GM18873 (cell line): ENCODE measurements at regions not wholly inside any gene's neighbourhood (a gene's known extent, or its start where the extent isn't known, plus 50 kb on each side); places are given as distances from the start of the nearest gene placed in this dataset.
A peak's percentile ranks its signal among the peaks of the same experiment; 100 is the strongest.
"Not testable (repeated sequence)": the region's sequence is repeated elsewhere in the genome, so short reads cannot be mapped to it uniquely, and the experiment has no call there.

ENCODE experiments used
- ATAC-seq: cut with Tn5 transposase; IDR thresholded peaks from one replicate; pipeline ENCODE4 v1.9.1; 2021; ENCODE audit warnings: mild to moderate bottlenecking, moderate library complexity, moderate number of reproducible peaks; ENCODE audit not compliant: unreplicated experiment, low FRiP score

- ATAC-seq = no peak
Measured at GRCh38 chrX:115966920-115967319, 203.6 kb upstream of the AGTR2 start.

DNA sequence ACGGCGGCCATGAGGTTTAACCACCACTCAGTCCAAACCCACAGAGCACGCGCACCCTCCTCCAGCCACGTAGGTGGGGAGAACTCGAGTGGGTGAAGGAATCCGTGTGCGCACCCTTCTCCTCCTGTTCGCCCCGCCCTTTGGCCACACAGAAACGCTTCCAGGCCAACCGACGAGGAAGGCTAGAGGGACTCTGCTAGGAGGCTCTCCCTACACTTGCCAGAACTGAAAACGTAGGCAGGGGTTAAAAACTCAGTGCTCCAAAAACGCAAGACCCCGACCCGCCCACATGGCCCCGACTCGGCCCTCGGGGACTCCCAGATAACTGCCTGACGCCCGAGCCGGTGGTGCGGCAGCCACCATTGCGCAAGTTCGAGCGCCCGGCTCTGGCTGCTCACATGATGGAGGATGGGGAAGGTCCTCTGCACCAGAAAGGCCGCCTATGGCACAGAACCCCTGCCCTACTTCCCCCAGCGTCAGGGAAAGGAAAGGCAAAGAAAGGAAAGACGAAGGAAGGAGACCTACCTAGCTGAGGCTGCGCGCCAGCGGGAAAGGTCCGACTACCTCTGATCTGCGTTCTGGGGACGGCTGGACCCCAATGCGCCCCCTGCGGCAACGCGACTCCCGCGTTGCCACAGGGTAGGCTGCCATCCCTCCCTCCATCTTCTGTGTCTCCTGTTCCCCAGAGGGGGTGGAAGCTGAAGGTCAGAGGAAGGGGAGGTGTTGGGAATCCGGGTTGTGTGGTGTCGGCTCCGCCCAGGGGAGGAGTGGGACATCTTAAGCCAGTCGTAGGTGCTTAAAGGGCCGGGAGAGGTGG lies 201.9 kb upstream of the AGTR2 start:
- ATAC-seq = no peak

- no peak for ATAC-seq
Measured at GRCh38 chrX:115970718-115971117, 199.8 kb upstream of the AGTR2 start.

- ATAC-seq = no peak
Measured at GRCh38 chrX:115972717-115973116, 197.8 kb upstream of the AGTR2 start.

- no peak for ATAC-seq
Measured at GRCh38 chrX:115978068-115978467, 192.5 kb upstream of the AGTR2 start.

DNA sequence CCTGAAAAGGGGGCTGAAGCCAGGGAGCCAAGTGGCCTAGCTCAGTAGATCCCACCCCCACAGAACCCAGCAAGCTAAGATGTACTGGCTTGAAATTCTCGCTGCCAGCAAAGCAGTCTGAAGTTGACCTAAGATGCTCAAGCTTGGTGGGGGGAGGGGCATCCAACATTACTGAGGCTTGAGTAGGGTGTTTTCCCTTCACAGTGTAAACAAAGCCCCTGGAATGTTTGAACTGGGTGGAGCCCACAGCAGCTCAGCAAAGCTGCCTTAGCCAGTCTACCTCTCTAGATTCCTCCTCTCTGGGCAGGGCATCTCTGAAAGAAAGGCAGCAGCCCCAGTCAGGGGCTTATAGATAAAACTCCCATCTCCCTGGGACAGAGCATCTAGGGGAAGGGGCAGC lies 187.4 kb upstream of the AGTR2 start:
- ATAC-seq = not testable (repeated sequence)

- ATAC-seq = not testable (repeated sequence)
Measured at GRCh38 chrX:115987464-115987863, 183.1 kb upstream of the AGTR2 start.

DNA sequence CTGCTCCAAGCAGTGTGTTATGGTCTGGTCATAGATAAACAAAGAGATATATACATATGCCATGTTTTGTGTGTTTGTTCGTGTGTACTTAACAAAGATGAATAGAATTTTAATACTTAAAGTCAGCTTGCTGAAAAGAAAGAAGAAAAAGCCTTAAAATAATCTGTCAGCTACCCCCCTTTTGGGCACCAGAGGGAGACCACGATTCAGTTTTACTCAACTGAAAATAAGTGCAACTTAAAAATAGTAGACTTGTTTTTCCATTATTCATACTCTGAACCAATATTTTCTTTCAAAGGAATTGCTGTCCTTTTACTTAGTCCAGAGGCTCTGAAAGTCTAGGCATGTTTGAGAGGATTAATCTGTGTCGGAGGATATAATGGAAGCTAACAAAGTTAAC lies 181.7 kb upstream of the AGTR2 start:
- ATAC-seq = no peak

- no peak for ATAC-seq
Measured at GRCh38 chrX:115989686-115990085, 180.9 kb upstream of the AGTR2 start.

DNA sequence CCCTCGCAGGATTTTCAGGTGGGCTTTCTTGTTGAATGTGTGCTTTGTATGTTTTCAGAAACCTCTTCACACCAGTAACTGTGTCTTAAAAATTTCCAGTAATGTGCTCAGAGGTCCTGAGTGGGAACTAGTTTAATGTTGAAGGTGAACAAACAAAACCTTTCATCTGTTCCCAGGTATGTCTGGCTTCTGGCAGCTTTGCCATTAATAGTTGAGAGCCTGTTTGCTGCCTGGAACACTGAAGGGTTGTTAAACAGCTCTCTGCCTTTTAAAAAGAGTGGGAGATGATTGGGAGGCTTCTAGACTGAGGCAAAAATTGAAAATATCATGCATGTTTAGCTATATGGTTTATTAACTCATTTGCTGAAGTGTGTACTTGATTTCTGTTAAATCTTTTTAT lies 161.2 kb upstream of the AGTR2 start:
- ATAC-seq = no peak

DNA sequence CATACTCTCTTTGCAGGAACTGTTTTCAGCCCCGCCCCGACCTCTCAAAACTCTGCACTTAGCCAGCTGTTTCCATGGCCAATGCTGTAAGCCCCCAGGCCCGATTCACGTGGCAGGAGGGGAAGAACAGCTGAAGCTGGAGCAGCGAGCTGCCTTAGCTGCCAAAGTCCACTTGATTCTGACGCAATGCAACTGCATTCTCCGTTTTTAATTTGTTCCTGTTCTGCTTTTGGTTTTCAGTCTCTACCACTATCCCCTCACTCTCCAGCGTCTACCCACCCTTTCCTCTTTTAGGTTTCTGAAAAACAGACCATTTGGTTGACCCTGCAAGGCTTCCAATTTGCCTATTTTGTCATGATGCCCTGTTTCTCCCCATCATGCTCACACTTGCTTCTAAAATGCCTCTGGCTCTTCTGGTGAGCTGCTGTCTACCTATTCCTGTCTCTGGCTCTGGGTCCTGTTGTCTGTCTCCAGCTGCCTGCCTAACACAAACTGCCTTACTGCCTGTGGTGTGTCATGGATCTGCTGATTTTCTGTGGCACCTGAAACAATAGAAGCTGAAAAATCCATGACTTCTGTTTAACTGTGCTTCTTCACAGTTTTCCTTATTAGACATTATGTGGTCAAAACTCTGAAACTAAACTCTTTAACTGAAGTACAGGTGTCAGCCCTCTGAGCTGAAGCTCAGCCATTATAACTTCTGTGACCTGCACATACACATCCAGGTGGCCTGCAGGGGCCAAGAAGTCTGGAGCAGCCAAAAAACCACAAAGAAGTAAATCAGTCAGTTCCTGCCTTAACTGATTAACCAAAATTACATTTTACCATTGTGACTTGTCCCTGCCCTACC lies 160.5 kb upstream of the AGTR2 start:
- peak; percentile 76 for ATAC-seq

- ATAC-seq = no peak
Measured at GRCh38 chrX:116010939-116011338, 159.6 kb upstream of the AGTR2 start.

DNA sequence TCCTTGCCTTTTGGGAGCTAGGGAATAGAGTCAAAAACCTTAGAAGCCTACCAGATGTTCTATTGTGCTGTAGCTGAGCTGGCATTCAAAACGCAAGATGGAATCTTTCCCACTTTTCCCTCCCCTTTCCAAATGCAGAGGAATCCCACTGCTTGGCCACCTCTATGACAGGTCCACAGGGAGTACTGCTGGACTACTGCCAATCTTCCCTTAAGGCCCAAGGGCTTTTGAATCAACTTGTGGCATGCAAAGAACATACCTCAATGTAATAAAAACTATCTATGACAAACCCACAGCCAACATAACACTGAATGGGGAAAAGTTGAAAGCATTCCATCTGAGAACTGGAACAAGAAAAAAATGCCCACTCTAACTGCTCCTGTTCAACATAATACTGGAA lies 139.2 kb upstream of the AGTR2 start:
- ATAC-seq = no peak
